ENCODE measurements at regions not wholly inside any gene's neighbourhood (a gene's known extent, or its start where the extent isn't known, plus 50 kb on each side); places are given as distances from the start of the nearest gene placed in this dataset.

DNA sequence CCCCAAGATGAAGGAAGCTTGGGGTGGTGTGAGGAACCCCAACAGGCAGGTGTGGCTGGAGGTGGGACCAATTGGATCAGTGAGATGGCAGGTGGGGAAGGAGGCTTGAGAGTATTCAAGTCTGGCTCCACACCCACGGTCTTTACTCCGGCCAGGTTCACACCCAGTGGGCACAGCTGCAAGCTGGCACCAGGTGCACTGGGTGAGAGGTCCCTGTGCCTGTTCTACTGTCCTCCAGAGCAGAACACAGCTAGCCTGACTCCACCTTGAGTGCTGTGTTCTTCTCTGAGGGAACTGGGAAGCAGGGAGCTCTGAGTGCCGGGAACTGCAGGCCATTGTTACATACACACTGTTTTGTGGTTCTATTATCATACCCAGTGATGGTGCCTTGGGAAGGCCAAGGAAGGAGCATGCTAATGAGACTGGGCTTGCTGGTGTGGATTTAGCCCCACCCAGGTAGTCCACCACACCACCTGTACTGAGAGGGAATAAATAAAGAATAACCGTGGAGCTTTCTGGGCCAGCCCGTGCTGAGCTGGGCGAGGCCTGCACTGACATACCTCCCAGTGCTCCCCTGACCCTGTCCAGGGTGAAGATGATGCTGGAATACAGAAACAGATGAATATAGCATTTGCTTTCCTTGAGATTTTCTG is 93.4 kb downstream of the ABHD5 start:
- no peaks in the 10 kb centered on the region for H3K27me3 Mint-ChIP-seq
- H3K9me3 Mint-ChIP-seq: no peaks in the 10 kb centered on the region
- no peak for DNase-seq
- H3K4me1 Mint-ChIP-seq: no peaks in the 10 kb centered on the region
- H3K27ac Mint-ChIP-seq: no peak overlapping the region
- H3K4me3 Mint-ChIP-seq: no peak overlapping the region
- H3K36me3 Mint-ChIP-seq: no peaks in the 10 kb centered on the region

GRCh38 chr3:43784640-43785011 is 93.9 kb downstream of the ABHD5 start:
- Mint-ChIP-seq H3K27me3 (no peaks in the 10 kb centered on the region), H3K27ac (no peak overlapping the region), H3K9me3 (no peaks in the 10 kb centered on the region), H3K4me3 (no peak overlapping the region), H3K36me3 (no peaks in the 10 kb centered on the region), H3K4me1 (no peaks in the 10 kb centered on the region)
- DNase-seq: no peak

- no peak overlapping the region for H3K27ac Mint-ChIP-seq
- no peak for DNase-seq
- H3K4me1 Mint-ChIP-seq: no peaks in the 10 kb centered on the region
Observed at GRCh38 chr3:43785551-43785950, 94.8 kb downstream of the ABHD5 start.

GRCh38 chr3:43786102-43786501 is 95.4 kb downstream of the ABHD5 start:
- Mint-ChIP-seq H3K27ac (no peak overlapping the region), H3K27me3 (peaks cover 2% of the 10 kb centered on the region), H3K36me3 (no peaks in the 10 kb centered on the region), H3K9me3 (no peaks in the 10 kb centered on the region), H3K4me3 (no peak overlapping the region), H3K4me1 (no peaks in the 10 kb centered on the region)
- DNase-seq: no peak

More at GRCh38 chr3:43785551-43785950, 94.8 kb downstream of the ABHD5 start:
- H3K36me3 Mint-ChIP-seq: no peaks in the 10 kb centered on the region
- H3K27me3 Mint-ChIP-seq: no peaks in the 10 kb centered on the region
- no peak overlapping the region for H3K4me3 Mint-ChIP-seq
- H3K9me3 Mint-ChIP-seq: no peaks in the 10 kb centered on the region

GRCh38 chr3:43786526-43787305 is 96.0 kb downstream of the ABHD5 start:
- H3K4me3 Mint-ChIP-seq: no peak overlapping the region
- H3K27ac Mint-ChIP-seq: no peak overlapping the region
- peaks cover 4% of the 10 kb centered on the region for H3K27me3 Mint-ChIP-seq
- DNase-seq: no peak
- H3K9me3 Mint-ChIP-seq: no peaks in the 10 kb centered on the region
- no peaks in the 10 kb centered on the region for H3K36me3 Mint-ChIP-seq
- H3K4me1 Mint-ChIP-seq: no peaks in the 10 kb centered on the region

GRCh38 chr3:43787330-43787729 is 96.6 kb downstream of the ABHD5 start:
- H3K27ac Mint-ChIP-seq: no peak overlapping the region
- no peaks in the 10 kb centered on the region for H3K4me1 Mint-ChIP-seq
- no peaks in the 10 kb centered on the region for H3K36me3 Mint-ChIP-seq
- H3K9me3 Mint-ChIP-seq: no peaks in the 10 kb centered on the region
- no peak for DNase-seq
- H3K4me3 Mint-ChIP-seq: no peak overlapping the region
- peaks cover 4% of the 10 kb centered on the region for H3K27me3 Mint-ChIP-seq

- Mint-ChIP-seq H3K27me3 (peaks cover 4% of the 10 kb centered on the region), H3K4me3 (no peak overlapping the region), H3K36me3 (no peaks in the 10 kb centered on the region), H3K4me1 (no peaks in the 10 kb centered on the region), H3K27ac (no peak overlapping the region), H3K9me3 (no peaks in the 10 kb centered on the region)
- no peak for DNase-seq
Observed at GRCh38 chr3:43789028-43789427, 98.3 kb downstream of the ABHD5 start.

DNA sequence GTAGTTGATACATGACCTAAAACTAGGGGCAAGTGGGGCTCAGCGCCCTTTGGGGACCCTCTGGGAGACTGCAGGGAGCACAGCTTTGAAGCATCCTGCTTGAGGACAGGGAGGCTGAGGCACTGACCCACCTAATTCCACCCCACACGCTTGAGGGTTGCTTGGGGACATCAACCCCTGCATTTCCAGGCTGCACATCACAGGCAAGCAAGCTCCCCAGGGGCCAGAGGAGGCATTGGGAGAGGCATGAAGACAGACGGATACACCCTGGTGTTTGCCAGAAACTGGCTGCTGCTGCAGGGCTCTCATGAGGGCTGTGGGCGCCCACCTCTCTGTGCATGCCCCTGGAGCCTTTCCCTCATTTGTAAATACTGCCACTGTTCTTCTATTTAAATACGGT is 99.3 kb downstream of the ABHD5 start:
- no peaks in the 10 kb centered on the region for H3K9me3 Mint-ChIP-seq
- peaks cover 4% of the 10 kb centered on the region for H3K27me3 Mint-ChIP-seq
- no peak overlapping the region for H3K27ac Mint-ChIP-seq
- no peak for DNase-seq
- no peaks in the 10 kb centered on the region for H3K36me3 Mint-ChIP-seq
- no peaks in the 10 kb centered on the region for H3K4me1 Mint-ChIP-seq
- H3K4me3 Mint-ChIP-seq: no peak overlapping the region

- DNase-seq: no peak
- Mint-ChIP-seq H3K9me3 (no peaks in the 10 kb centered on the region), H3K4me3 (no peak overlapping the region), H3K27me3 (peaks cover 4% of the 10 kb centered on the region), H3K4me1 (no peaks in the 10 kb centered on the region), H3K27ac (no peak overlapping the region), H3K36me3 (no peaks in the 10 kb centered on the region)
Observed at GRCh38 chr3:43790476-43790875, 99.7 kb downstream of the ABHD5 start.

GRCh38 chr3:43791246-43791645 is 100.5 kb downstream of the ABHD5 start:
- Mint-ChIP-seq H3K27ac (no peak overlapping the region), H3K36me3 (no peaks in the 10 kb centered on the region), H3K4me3 (no peak overlapping the region), H3K9me3 (no peaks in the 10 kb centered on the region), H3K27me3 (peaks cover 12% of the 10 kb centered on the region), H3K4me1 (no peaks in the 10 kb centered on the region)
- no peak for DNase-seq

- H3K36me3 Mint-ChIP-seq: no peaks in the 10 kb centered on the region
- DNase-seq: no peak
- no peak overlapping the region for H3K27ac Mint-ChIP-seq
- H3K9me3 Mint-ChIP-seq: no peaks in the 10 kb centered on the region
- peaks cover 17% of the 10 kb centered on the region for H3K27me3 Mint-ChIP-seq
- no peak overlapping the region for H3K4me3 Mint-ChIP-seq
- no peaks in the 10 kb centered on the region for H3K4me1 Mint-ChIP-seq
Observed at GRCh38 chr3:43792904-43793303, 102.2 kb downstream of the ABHD5 start.

DNA sequence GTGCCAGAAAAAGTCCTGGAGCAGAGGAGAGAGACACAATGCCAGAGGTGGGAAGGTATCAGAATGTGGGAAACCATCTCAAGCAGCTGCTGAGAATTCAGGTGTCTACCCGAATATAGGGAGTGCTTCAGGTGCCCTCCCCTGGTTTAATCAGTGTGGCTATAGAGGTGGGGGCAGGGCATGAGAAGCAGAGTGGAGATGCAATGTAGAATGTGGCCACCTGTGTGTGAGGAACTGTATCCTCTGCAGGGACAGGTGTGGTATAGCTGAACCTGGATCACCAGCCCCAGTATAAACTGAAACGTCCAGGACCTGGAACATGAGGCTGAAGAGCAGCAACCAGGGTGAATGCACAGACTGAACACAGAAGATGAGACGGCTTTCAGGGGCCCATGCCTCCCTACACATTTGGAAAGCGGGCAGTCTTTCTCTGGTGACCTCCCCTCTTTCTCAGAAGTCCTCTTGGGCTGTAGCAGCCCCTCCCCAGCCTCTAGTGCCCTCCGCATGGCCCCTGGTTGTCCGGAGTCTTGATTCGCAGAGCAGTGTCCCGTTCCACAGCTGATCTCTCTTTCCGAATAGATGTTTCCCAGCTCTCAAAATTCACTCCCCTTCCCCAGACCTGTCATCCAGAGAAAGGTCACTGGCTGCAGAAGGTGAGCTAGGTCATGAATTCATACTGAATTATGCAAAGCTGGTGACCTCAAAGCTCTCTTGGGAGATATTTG is 103.1 kb downstream of the ABHD5 start:
- DNase-seq: no peak
- Mint-ChIP-seq H3K27me3 (peaks cover 17% of the 10 kb centered on the region), H3K36me3 (no peaks in the 10 kb centered on the region), H3K4me3 (no peak overlapping the region), H3K9me3 (no peaks in the 10 kb centered on the region), H3K4me1 (no peaks in the 10 kb centered on the region), H3K27ac (no peak overlapping the region)

GRCh38 chr3:43794776-43795175 is 104.0 kb downstream of the ABHD5 start:
- H3K36me3 Mint-ChIP-seq: no peaks in the 10 kb centered on the region

GRCh38 chr3:43795491-43795890 is 104.8 kb downstream of the ABHD5 start:
- no peaks in the 10 kb centered on the region for H3K36me3 Mint-ChIP-seq
- H3K4me1 Mint-ChIP-seq: no peaks in the 10 kb centered on the region
- H3K27ac Mint-ChIP-seq: no peak overlapping the region
- no peak overlapping the region for H3K4me3 Mint-ChIP-seq
- peaks cover 2% of the 10 kb centered on the region for H3K9me3 Mint-ChIP-seq
- H3K27me3 Mint-ChIP-seq: peaks cover 20% of the 10 kb centered on the region
- no peak for DNase-seq

More at GRCh38 chr3:43794776-43795175, 104.0 kb downstream of the ABHD5 start:
- DNase-seq: no peak
- Mint-ChIP-seq H3K4me3 (no peak overlapping the region), H3K27me3 (peaks cover 19% of the 10 kb centered on the region), H3K27ac (no peak overlapping the region), H3K9me3 (no peaks in the 10 kb centered on the region), H3K4me1 (no peaks in the 10 kb centered on the region)

DNA sequence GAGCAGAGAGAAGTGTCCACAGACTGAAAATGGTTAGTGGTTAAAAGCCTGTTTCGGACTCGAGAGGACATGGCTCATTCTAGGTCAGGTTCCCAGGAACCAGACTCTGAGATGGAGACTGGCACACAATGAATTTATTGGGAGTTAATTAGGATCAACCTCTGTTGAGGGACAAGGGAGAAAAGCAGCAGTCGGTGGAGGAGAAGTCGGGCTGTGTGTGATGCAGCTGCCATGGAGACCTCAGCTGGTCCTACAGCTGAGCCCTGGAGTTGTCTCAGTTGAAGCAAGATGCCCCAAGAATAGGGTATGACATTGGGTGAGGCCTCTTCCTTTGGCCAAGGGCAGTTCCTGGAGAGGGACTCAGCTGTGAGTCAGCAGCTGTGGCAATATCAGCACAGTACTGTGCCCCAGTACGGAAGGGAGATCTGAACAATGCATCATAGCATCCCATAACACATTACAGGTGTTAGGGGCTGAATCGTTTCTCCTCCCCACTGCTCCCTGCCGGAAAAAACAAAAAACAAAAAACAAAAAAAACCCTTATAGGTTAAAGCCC is 105.4 kb downstream of the ABHD5 start:
- Mint-ChIP-seq H3K27ac (no peak overlapping the region), H3K4me3 (no peak overlapping the region), H3K27me3 (peaks cover 18% of the 10 kb centered on the region), H3K4me1 (no peaks in the 10 kb centered on the region), H3K9me3 (peaks cover 4% of the 10 kb centered on the region), H3K36me3 (no peaks in the 10 kb centered on the region)
- no peak for DNase-seq
